Gastrocnemius medialis (tissue), 4 donors: ENCODE measurements at regions not wholly inside any gene's neighbourhood (a gene's known extent, or its start where the extent isn't known, plus 50 kb on each side); places are given as distances from the start of the nearest gene placed in this dataset.

Experiments used
- ATAC-seq, 2 donors: fragments of 150-250 bp; one replicate each; pipeline ENCODE4 v1.9.1; 2016
- DNase-seq, 2 donors: peaks; one replicate each; pipeline ENCODE4 v3.0.0-alpha.2; 2019
- H3K27ac ChIP-seq, 4 donors: fragments of 200-600 bp; sonication (generic); 1 replicate in 1 of 4; 2 replicates in 3 of 4; pipeline ENCODE4 v1.5.1; 2016 to 2018; ENCODE audit warnings: mild to moderate bottlenecking in 2 of 4, moderate library complexity in 1 of 4
- H3K27me3 ChIP-seq, 3 donors: fragments of 200-600 bp; sonication (generic) in 2 of 3; 1 replicate in 1 of 3; 2 replicates in 2 of 3; pipeline versions ENCODE4 v1.5.1 to v1.6.0; 2016 to 2019; ENCODE audit warnings: mild to moderate bottlenecking in 1 of 3, moderate library complexity in 1 of 3
- H3K36me3 ChIP-seq, 2 donors: fragments of 200-600 bp; sonication (generic) in 1 of 2; one replicate each; pipeline ENCODE4 v1.5.1; 2017 to 2018
- H3K4me1 ChIP-seq, 2 donors: fragments of 200-600 bp; sonication (generic) in 1 of 2; one replicate each; pipeline ENCODE4 v1.5.1; 2016 to 2017; ENCODE audit warnings: mild to moderate bottlenecking in 2 of 2
- H3K4me3 ChIP-seq, 4 donors: fragments of 200-600 bp; sonication (generic) in 3 of 4; 1 replicate in 1 of 4; 2 replicates in 3 of 4; pipeline ENCODE4 v1.5.1; 2016 to 2019; ENCODE audit warnings: mild to moderate bottlenecking in 2 of 4
- H3K9me3 ChIP-seq, 3 donors: fragments of 200-600 bp; sonication (generic) in 2 of 3; 1 replicate in 1 of 3; 2 replicates in 2 of 3; pipeline ENCODE4 v1.5.1; 2016 to 2019
- POLR2A ChIP-seq, 2 donors: fragments of 450-650 bp; IDR thresholded peaks; one replicate each; pipeline ENCODE4 v1.6.1; 2017; ENCODE audit warnings: antibody characterized with exemption in 2 of 2, mild to moderate bottlenecking in 2 of 2, moderate library complexity in 2 of 2
- in situ Hi-C, 4 donors: fragments of 200-750 bp; cut with MboI; loops; one replicate each; pipeline versions ENCODE4 v1.15.0 to v1.8.0; 2017; ENCODE audit warnings: low sequenced_read_pairs in 4 of 4
- intact Hi-C: fragments of 100-400 bp; cut with DNase I; formaldehyde crosslinking; loops from one replicate; pipeline ENCODE4 v1.15.1; 2023; ENCODE audit warnings: low total_unique reads
- TF ChIP-seq, protein P1 (sequence below), 5 experiments: fragments of 450-650 bp in 3 of 5; fragments of 200-600 bp in 2 of 5; sonication (generic) in 2 of 5; IDR thresholded peaks in 4 of 5; conservative IDR thresholded peaks in 1 of 5; 1 replicate in 4 of 5; 2 replicates in 1 of 5; pipeline ENCODE4 v1.5.1; 2016 to 2019; ENCODE audit warnings: antibody characterized with exemption in 5 of 5, mild to moderate bottlenecking in 3 of 5, moderate library complexity in 3 of 5

DNA sequence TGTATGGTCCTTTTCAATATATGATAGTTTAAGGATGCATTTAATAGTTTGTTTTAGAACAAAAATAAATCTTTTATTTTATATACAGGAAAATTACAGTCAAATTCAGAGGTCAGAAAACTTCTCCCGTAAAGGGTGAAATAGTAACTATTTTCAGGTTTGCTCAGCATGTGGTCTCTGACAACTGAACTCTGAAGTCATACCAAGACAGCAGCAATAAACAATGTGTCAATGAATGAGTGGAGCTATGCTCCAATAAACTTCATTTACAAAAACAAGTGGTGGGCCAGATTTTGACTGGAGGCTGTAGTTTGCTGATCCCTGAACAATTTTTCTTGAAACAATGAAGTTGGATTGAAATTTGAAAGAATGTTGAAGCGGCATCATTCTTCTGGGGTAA is 123.6 kb downstream of the ZNF248 start:
- TF ChIP-seq, protein P1, sequence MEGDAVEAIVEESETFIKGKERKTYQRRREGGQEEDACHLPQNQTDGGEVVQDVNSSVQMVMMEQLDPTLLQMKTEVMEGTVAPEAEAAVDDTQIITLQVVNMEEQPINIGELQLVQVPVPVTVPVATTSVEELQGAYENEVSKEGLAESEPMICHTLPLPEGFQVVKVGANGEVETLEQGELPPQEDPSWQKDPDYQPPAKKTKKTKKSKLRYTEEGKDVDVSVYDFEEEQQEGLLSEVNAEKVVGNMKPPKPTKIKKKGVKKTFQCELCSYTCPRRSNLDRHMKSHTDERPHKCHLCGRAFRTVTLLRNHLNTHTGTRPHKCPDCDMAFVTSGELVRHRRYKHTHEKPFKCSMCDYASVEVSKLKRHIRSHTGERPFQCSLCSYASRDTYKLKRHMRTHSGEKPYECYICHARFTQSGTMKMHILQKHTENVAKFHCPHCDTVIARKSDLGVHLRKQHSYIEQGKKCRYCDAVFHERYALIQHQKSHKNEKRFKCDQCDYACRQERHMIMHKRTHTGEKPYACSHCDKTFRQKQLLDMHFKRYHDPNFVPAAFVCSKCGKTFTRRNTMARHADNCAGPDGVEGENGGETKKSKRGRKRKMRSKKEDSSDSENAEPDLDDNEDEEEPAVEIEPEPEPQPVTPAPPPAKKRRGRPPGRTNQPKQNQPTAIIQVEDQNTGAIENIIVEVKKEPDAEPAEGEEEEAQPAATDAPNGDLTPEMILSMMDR (IDR thresholded peaks at IDR 0.05 in 4 of 5, conservative IDR thresholded peaks at IDR 0.05 in 1 of 5) = no peak
- no peak for TF ChIP-seq POLR2A (IDR thresholded peaks at IDR 0.05)
- H3K27ac ChIP-seq = no peak overlapping the region
- DNase-seq (no peak), ATAC-seq (no peak)
- no peak overlapping the region for H3K4me3 ChIP-seq
- no peaks in the 10 kb centered on the region for H3K27me3 ChIP-seq
- intact Hi-C loops = no loop called here
- in situ Hi-C loops = no loop called here
- no peaks in the 10 kb centered on the region for H3K36me3 ChIP-seq
- no peaks in the 10 kb centered on the region for H3K4me1 ChIP-seq
- H3K9me3 ChIP-seq = no peaks in the 10 kb centered on the region

DNA sequence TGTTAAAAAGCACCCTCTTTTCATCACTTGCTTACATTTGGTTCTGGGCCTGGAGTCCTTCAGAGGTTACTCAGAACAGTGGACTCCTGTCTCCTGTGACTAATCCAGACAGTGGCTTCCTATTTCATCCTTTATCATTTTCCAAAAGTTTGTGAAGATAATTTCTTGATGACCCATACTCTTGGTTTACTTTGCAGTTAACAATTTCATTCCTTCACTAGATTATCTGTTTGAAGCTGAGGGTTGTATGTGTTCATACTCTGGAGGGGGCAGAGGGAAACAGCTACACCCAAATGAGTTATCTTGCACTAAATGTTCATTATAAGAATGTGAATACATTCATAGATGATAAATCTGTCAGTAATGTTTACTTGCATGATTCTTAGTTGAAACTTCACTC is 124.7 kb downstream of the ZNF248 start:
- Histone ChIP-seq H3K9me3 (no peaks in the 10 kb centered on the region), H3K36me3 (no peaks in the 10 kb centered on the region), H3K27ac (no peak overlapping the region), H3K27me3 (no peaks in the 10 kb centered on the region), H3K4me1 (no peaks in the 10 kb centered on the region), H3K4me3 (no peak overlapping the region)
- TF ChIP-seq, protein P1 (IDR thresholded peaks at IDR 0.05 in 4 of 5, conservative IDR thresholded peaks at IDR 0.05 in 1 of 5) = no peak
- no peak for DNase-seq
- intact Hi-C loops = no loop called here
- in situ Hi-C loops = no loop called here
- no peak for ATAC-seq

DNA sequence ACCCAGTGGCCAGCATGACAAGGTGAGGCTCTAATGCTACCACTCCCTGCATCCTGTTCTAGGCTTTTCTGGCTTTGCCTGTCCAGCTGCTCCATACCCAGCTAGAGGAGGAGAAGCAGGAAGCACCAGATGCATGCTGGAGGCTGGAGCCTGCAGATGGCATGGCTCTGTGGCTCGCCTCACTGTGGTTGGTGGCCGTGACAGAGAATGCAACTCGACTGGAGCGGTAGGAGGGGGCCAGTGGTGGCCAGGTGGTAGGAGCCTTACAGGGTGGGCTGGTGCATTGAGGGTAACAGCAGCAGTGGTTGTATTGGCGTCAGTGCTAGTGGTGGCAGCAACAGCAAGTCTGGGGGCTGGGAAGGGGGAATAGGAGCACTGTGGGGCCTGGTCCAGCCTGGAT is 128.6 kb downstream of the ZNF248 start:
- no peak overlapping the region for H3K4me3 ChIP-seq
- TF ChIP-seq, protein P1 (IDR thresholded peaks at IDR 0.05 in 4 of 5, conservative IDR thresholded peaks at IDR 0.05 in 1 of 5) = no peak
- TF ChIP-seq POLR2A (IDR thresholded peaks at IDR 0.05) = no peak
- no peaks in the 10 kb centered on the region for H3K36me3 ChIP-seq
- in situ Hi-C loops = no loop called here
- ATAC-seq = no peak
- no peak overlapping the region for H3K27ac ChIP-seq
- no peaks in the 10 kb centered on the region for H3K9me3 ChIP-seq
- H3K4me1 ChIP-seq = no peaks in the 10 kb centered on the region
- no peaks in the 10 kb centered on the region for H3K27me3 ChIP-seq
- DNase-seq = no peak
- intact Hi-C loops = no loop called here

DNA sequence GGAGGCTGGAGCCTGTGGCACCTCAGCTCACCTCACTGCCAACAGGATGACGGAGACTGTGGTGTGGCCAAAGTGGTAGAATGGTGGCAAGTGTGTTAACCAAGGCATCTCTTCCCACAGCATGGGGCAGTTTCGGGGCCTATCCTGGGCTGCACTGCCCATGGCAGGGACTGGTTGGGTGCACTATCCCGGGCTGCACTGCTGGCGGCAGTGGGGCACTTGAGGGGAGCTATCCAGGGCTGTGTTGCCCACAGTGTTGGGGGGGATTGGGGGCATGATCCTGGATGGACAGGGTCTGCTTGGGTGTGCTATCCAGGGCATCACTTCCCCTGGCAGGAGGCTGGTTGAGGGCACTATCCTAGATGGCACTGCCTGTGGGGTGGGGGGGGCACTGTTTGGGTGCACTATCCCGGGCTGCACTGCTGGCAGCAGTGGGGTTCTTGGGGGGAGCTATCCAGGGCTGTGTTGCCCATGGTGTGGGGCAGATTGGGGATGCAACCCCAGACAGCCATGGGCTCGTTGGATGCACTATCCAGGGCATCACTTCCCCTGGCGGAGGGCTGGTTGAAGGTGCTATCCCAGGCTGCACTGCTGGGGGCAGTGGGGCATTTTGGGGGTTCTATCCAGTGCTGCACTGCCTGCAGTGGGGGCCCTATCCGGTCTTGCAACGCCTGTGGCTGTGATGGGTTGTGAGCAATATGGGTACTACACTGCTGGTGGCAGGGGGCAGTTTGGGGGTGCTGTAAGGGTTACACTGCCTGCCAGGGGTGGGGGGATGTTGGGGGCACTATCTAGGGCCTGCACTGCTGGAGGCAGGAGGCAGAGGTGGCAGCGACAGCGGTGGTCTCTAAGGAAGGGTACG is 129.7 kb downstream of the ZNF248 start:
- ATAC-seq = no peak
- no peak overlapping the region for H3K27ac ChIP-seq
- no peaks in the 10 kb centered on the region for H3K27me3 ChIP-seq

More for the DNA sequence above, 129.7 kb downstream of the ZNF248 start:
- intact Hi-C loops = no loop called here
- H3K4me3 ChIP-seq = no peak overlapping the region
- in situ Hi-C loops = no loop called here
- no peaks in the 10 kb centered on the region for H3K4me1 ChIP-seq
- TF ChIP-seq, protein P1 (IDR thresholded peaks at IDR 0.05 in 4 of 5, conservative IDR thresholded peaks at IDR 0.05 in 1 of 5) = no peak
- no peak for TF ChIP-seq POLR2A (IDR thresholded peaks at IDR 0.05)
- no peaks in the 10 kb centered on the region for H3K36me3 ChIP-seq
- H3K9me3 ChIP-seq = no peaks in the 10 kb centered on the region
- no peak for DNase-seq
